Neural progenitor cell (in vitro differentiated cells): ENCODE measurements at regions not wholly inside any gene's neighbourhood (a gene's known extent, or its start where the extent isn't known, plus 50 kb on each side); places are given as distances from the start of the nearest gene placed in this dataset.

Source experiments
- DNase-seq: peaks from one replicate; pipeline ENCODE4 v3.0.0-alpha.2; 2016; ENCODE audit warnings: low spot score
- H2AFZ ChIP-seq: fragments of 200-600 bp; sonication (generic); replicated peaks from 2 replicates; pipeline ENCODE4 v1.6.1; 2016; ENCODE audit warnings: antibody characterized with exemption
- H3F3A ChIP-seq: fragments of 200-600 bp; sonication (generic); 2 replicates; pipeline ENCODE4 v1.6.1; 2016; ENCODE audit warnings: antibody characterized with exemption, low read depth
- H3K27ac ChIP-seq: fragments of 200-600 bp; sonication (generic); 2 replicates; pipeline ENCODE4 v1.5.1; 2016; ENCODE audit warnings: mild to moderate bottlenecking
- H3K27me3 ChIP-seq: fragments of 200-600 bp; sonication (generic); 2 replicates; pipeline ENCODE4 v1.6.1; 2016; ENCODE audit warnings: mild to moderate bottlenecking, moderate library complexity
- H3K36me3 ChIP-seq: fragments of 200-600 bp; sonication (generic); 2 replicates; pipeline ENCODE4 v1.5.1; 2016
- H3K4me1 ChIP-seq: fragments of 200-600 bp; sonication (generic); 2 replicates; pipeline ENCODE4 v1.6.1; 2016; ENCODE audit warnings: mixed run types
- H3K4me2 ChIP-seq: fragments of 200-600 bp; sonication (generic); 2 replicates; pipeline ENCODE4 v1.6.1; 2016
- H3K4me3 ChIP-seq: fragments of 200-600 bp; sonication (generic); 2 replicates; pipeline ENCODE4 v1.5.1; 2016
- H3K79me2 ChIP-seq: fragments of 200-600 bp; sonication (generic); 2 replicates; pipeline ENCODE4 v1.6.1; 2016; ENCODE audit warnings: low read depth
- H3K9ac ChIP-seq: fragments of 200-600 bp; sonication (generic); 2 replicates; pipeline ENCODE4 v1.6.1; 2016
- H3K9me3 ChIP-seq: fragments of 200-600 bp; sonication (generic); 2 replicates; pipeline ENCODE4 v1.5.1; 2016; ENCODE audit warnings: low read depth
- H4K20me1 ChIP-seq: fragments of 200-600 bp; sonication (generic); 2 replicates; pipeline ENCODE4 v1.6.1; 2016; ENCODE audit warnings: low read depth
- H3K27ac Mint-ChIP-seq: 3 replicates; pipeline ENCODE4 v1.8.0; 2021; ENCODE audit warnings: mixed read lengths
- H3K27me3 Mint-ChIP-seq: 2 replicates; pipeline ENCODE4 v1.8.0; 2022; ENCODE audit warnings: low read depth, mild to moderate bottlenecking, inconsistent platforms, moderate library complexity, mixed read lengths; ENCODE audit not compliant: insufficient read depth
- H3K36me3 Mint-ChIP-seq: 3 replicates; pipeline ENCODE4 v1.8.0; 2021; ENCODE audit warnings: mixed read lengths
- H3K4me1 Mint-ChIP-seq: 3 replicates; pipeline ENCODE4 v1.8.0; 2021; ENCODE audit warnings: mixed read lengths
- H3K4me3 Mint-ChIP-seq: 3 replicates; pipeline ENCODE4 v1.8.0; 2021; ENCODE audit warnings: mild to moderate bottlenecking, moderate library complexity, mixed read lengths
- H3K9me3 Mint-ChIP-seq: 3 replicates; pipeline ENCODE4 v1.8.0; 2020; ENCODE audit warnings: mixed read lengths
- CTCF ChIP-seq: fragments of 200-600 bp; sonication (generic); IDR thresholded peaks from 2 replicates; pipeline ENCODE4 v1.5.1; 2017; ENCODE audit warnings: antibody characterized with exemption, mild to moderate bottlenecking
- EZH2 ChIP-seq: fragments of 200-600 bp; sonication (generic); IDR thresholded peaks from 2 replicates; pipeline ENCODE4 v1.6.1; 2017; ENCODE audit warnings: antibody characterized with exemption, mild to moderate bottlenecking, moderate library complexity
- EZH2phosphoT487 ChIP-seq: fragments of 200-600 bp; sonication (generic); IDR thresholded peaks from 2 replicates; pipeline ENCODE4 v1.6.1; 2017; ENCODE audit warnings: antibody characterized with exemption

GRCh38 chr18:2330764-2331163 lies 240.5 kb downstream of the METTL4 start:
- H3K9me3 Mint-ChIP-seq: no peaks in the 10 kb centered on the region
- no peaks in the 10 kb centered on the region for H3K36me3 ChIP-seq
- no peak overlapping the region for H3K4me2 ChIP-seq
- H3K27ac Mint-ChIP-seq: no peak overlapping the region
- H3K4me3 Mint-ChIP-seq: no peak overlapping the region
- peaks cover 31% of the 10 kb centered on the region for H3K4me1 ChIP-seq
- no peak for DNase-seq
- no peak overlapping the region for H3K4me3 ChIP-seq
- no peaks in the 10 kb centered on the region for H3K79me2 ChIP-seq
- no peaks in the 10 kb centered on the region for H4K20me1 ChIP-seq
- H3K4me1 Mint-ChIP-seq: no peaks in the 10 kb centered on the region
- no peak overlapping the region for H3K9ac ChIP-seq
- no peaks in the 10 kb centered on the region for H3K36me3 Mint-ChIP-seq
- TF ChIP-seq EZH2phosphoT487 (no peak), CTCF (no peak), EZH2 (no peak)
- H3K9me3 ChIP-seq: no peaks in the 10 kb centered on the region
- no peaks in the 10 kb centered on the region for H3K27me3 ChIP-seq
- peaks cover 6% of the 10 kb centered on the region for H3F3A ChIP-seq
- H2AFZ ChIP-seq: no peak overlapping the region
- no peaks in the 10 kb centered on the region for H3K27me3 Mint-ChIP-seq
- no peak overlapping the region for H3K27ac ChIP-seq

GRCh38 chr18:2331491-2331890 lies 239.8 kb downstream of the METTL4 start:
- H3K9me3 Mint-ChIP-seq: no peaks in the 10 kb centered on the region
- H3K4me1 ChIP-seq: peaks cover 31% of the 10 kb centered on the region
- H3K4me2 ChIP-seq: no peak overlapping the region
- H4K20me1 ChIP-seq: no peaks in the 10 kb centered on the region
- no peaks in the 10 kb centered on the region for H3K27me3 ChIP-seq
- H3K27ac ChIP-seq: no peak overlapping the region
- no peak overlapping the region for H3K9ac ChIP-seq
- H3K27me3 Mint-ChIP-seq: no peaks in the 10 kb centered on the region
- TF ChIP-seq CTCF (no peak), EZH2phosphoT487 (no peak), EZH2 (no peak)
- no peak for DNase-seq
- H3K27ac Mint-ChIP-seq: no peak overlapping the region
- no peaks in the 10 kb centered on the region for H3K79me2 ChIP-seq
- H3K4me3 ChIP-seq: no peak overlapping the region
- H3K4me1 Mint-ChIP-seq: no peaks in the 10 kb centered on the region
- H3K36me3 Mint-ChIP-seq: no peaks in the 10 kb centered on the region
- no peak overlapping the region for H2AFZ ChIP-seq
- no peaks in the 10 kb centered on the region for H3K9me3 ChIP-seq
- no peak overlapping the region for H3K4me3 Mint-ChIP-seq
- no peaks in the 10 kb centered on the region for H3K36me3 ChIP-seq
- H3F3A ChIP-seq: peaks cover 6% of the 10 kb centered on the region

GRCh38 chr18:2336690-2337392 lies 234.5 kb downstream of the METTL4 start:
- no peak overlapping the region for H3K27ac Mint-ChIP-seq
- H3K27me3 Mint-ChIP-seq: no peaks in the 10 kb centered on the region
- Histone ChIP-seq H3K27ac (no peak overlapping the region), H3K27me3 (no peaks in the 10 kb centered on the region), H2AFZ (no peak overlapping the region), H3K4me2 (no peak overlapping the region), H3K9ac (no peak overlapping the region), H3K36me3 (no peaks in the 10 kb centered on the region), H4K20me1 (no peaks in the 10 kb centered on the region), H3K4me3 (no peak overlapping the region), H3F3A (peaks cover 6% of the 10 kb centered on the region), H3K79me2 (no peaks in the 10 kb centered on the region), H3K9me3 (no peaks in the 10 kb centered on the region), H3K4me1 (peaks cover 15% of the 10 kb centered on the region)
- H3K36me3 Mint-ChIP-seq: no peaks in the 10 kb centered on the region
- no peak for DNase-seq
- H3K4me1 Mint-ChIP-seq: no peaks in the 10 kb centered on the region
- no peaks in the 10 kb centered on the region for H3K9me3 Mint-ChIP-seq
- TF ChIP-seq EZH2: no peak
- TF ChIP-seq EZH2phosphoT487: no peak
- no peak for TF ChIP-seq CTCF
- no peak overlapping the region for H3K4me3 Mint-ChIP-seq
